ENCODE measurements at regions not wholly inside any gene's neighbourhood (a gene's known extent, or its start where the extent isn't known, plus 50 kb on each side); places are given as distances from the start of the nearest gene placed in this dataset.

GRCh38 chr5:5702934-5703333, 280.5 kb downstream of the ICE1 start:
- no peaks in the 10 kb centered on the region for H3K79me2 ChIP-seq (ENCODE audit: low read depth)
- H3K4me1 Mint-ChIP-seq: peaks cover 12% of the 10 kb centered on the region
- H3K4me3 ChIP-seq: no peak overlapping the region
- no peaks in the 10 kb centered on the region for H3K9me3 Mint-ChIP-seq
- no peaks in the 10 kb centered on the region for H3K9me3 ChIP-seq (ENCODE audit: low read depth)
- H3K27ac ChIP-seq: no peak overlapping the region
- no peaks in the 10 kb centered on the region for H3K36me3 Mint-ChIP-seq
- H3K4me2 ChIP-seq: no peak overlapping the region
- H3K4me1 ChIP-seq: peaks cover 6% of the 10 kb centered on the region
- no peaks in the 10 kb centered on the region for H3K36me3 ChIP-seq
- no peaks in the 10 kb centered on the region for H4K20me1 ChIP-seq (ENCODE audit: low read depth)
- H3K27me3 Mint-ChIP-seq (ENCODE audit: insufficient read depth, low read depth): peaks cover 6% of the 10 kb centered on the region
- no peak overlapping the region for H3K4me3 Mint-ChIP-seq
- no peak for DNase-seq (ENCODE audit: low spot score)
- H3F3A ChIP-seq (ENCODE audit: low read depth): no peaks in the 10 kb centered on the region
- TF ChIP-seq EZH2 (IDR thresholded peaks at IDR 0.05) (no peak), EZH2phosphoT487 (IDR thresholded peaks at IDR 0.05) (no peak), CTCF (IDR thresholded peaks at IDR 0.05) (no peak)
- H2AFZ ChIP-seq (replicated peaks): no peak overlapping the region
- no peaks in the 10 kb centered on the region for H3K27me3 ChIP-seq
- H3K27ac Mint-ChIP-seq: no peak overlapping the region
- no peak overlapping the region for H3K9ac ChIP-seq

- no peak for TF ChIP-seq CTCF (IDR thresholded peaks at IDR 0.05)
- H3K27ac Mint-ChIP-seq: no peak overlapping the region
- no peak for DNase-seq (ENCODE audit: low spot score)
- no peaks in the 10 kb centered on the region for H3K79me2 ChIP-seq (ENCODE audit: low read depth)
- H3K36me3 Mint-ChIP-seq: no peaks in the 10 kb centered on the region
- H3F3A ChIP-seq (ENCODE audit: low read depth): peaks cover 7% of the 10 kb centered on the region
- H3K27ac ChIP-seq: no peak overlapping the region
- peaks cover 6% of the 10 kb centered on the region for H3K27me3 Mint-ChIP-seq (ENCODE audit: insufficient read depth, low read depth)
- no peaks in the 10 kb centered on the region for H3K9me3 Mint-ChIP-seq
- H4K20me1 ChIP-seq (ENCODE audit: low read depth): no peaks in the 10 kb centered on the region
- H3K9ac ChIP-seq: no peak overlapping the region
- no peak overlapping the region for H2AFZ ChIP-seq (replicated peaks)
- H3K27me3 ChIP-seq: no peaks in the 10 kb centered on the region
- H3K4me3 ChIP-seq: no peak overlapping the region
- no peak overlapping the region for H3K4me2 ChIP-seq
- peaks cover 5% of the 10 kb centered on the region for H3K4me1 ChIP-seq
- H3K36me3 ChIP-seq: no peaks in the 10 kb centered on the region
- no peak overlapping the region for H3K4me3 Mint-ChIP-seq
- peaks cover 10% of the 10 kb centered on the region for H3K9me3 ChIP-seq (ENCODE audit: low read depth)
- H3K4me1 Mint-ChIP-seq: peaks cover 12% of the 10 kb centered on the region
These were observed 278.1 kb downstream of the ICE1 start for GRCh38 chr5:5700549-5700948.

GRCh38 chr5:5699062-5699461, 276.6 kb downstream of the ICE1 start:
- Mint-ChIP-seq H3K9me3 (no peaks in the 10 kb centered on the region), H3K36me3 (no peaks in the 10 kb centered on the region), H3K4me1 (peaks cover 11% of the 10 kb centered on the region), H3K27ac (no peak overlapping the region), H3K27me3 (ENCODE audit: insufficient read depth, low read depth) (peaks cover 3% of the 10 kb centered on the region), H3K4me3 (no peak overlapping the region)
- Histone ChIP-seq H3K4me1 (no peaks in the 10 kb centered on the region), H3K9me3 (ENCODE audit: low read depth) (peaks cover 10% of the 10 kb centered on the region), H3F3A (ENCODE audit: low read depth) (peaks cover 10% of the 10 kb centered on the region), H3K4me3 (no peak overlapping the region), H4K20me1 (ENCODE audit: low read depth) (no peaks in the 10 kb centered on the region), H3K27ac (no peak overlapping the region), H2AFZ (replicated peaks) (no peak overlapping the region), H3K27me3 (no peaks in the 10 kb centered on the region), H3K79me2 (ENCODE audit: low read depth) (no peaks in the 10 kb centered on the region), H3K9ac (no peak overlapping the region), H3K36me3 (no peaks in the 10 kb centered on the region), H3K4me2 (no peak overlapping the region)
- DNase-seq (ENCODE audit: low spot score): peak; percentile 22
- no peak for TF ChIP-seq EZH2phosphoT487 (IDR thresholded peaks at IDR 0.05)
- peak; percentile 36 for TF ChIP-seq CTCF (IDR thresholded peaks at IDR 0.05)
- TF ChIP-seq EZH2 (IDR thresholded peaks at IDR 0.05): no peak

GRCh38 chr5:5695266-5695665, 272.8 kb downstream of the ICE1 start:
- no peak for TF ChIP-seq EZH2phosphoT487 (IDR thresholded peaks at IDR 0.05)
- TF ChIP-seq EZH2 (IDR thresholded peaks at IDR 0.05): no peak
- TF ChIP-seq CTCF (IDR thresholded peaks at IDR 0.05): no peak
- H3K4me1 Mint-ChIP-seq: peaks cover 11% of the 10 kb centered on the region
- no peak for DNase-seq (ENCODE audit: low spot score)
- H3K27me3 Mint-ChIP-seq (ENCODE audit: insufficient read depth, low read depth): peaks cover 5% of the 10 kb centered on the region
- peaks cover 10% of the 10 kb centered on the region for H3K9me3 ChIP-seq (ENCODE audit: low read depth)
- H3K4me1 ChIP-seq: no peaks in the 10 kb centered on the region
- no peaks in the 10 kb centered on the region for H4K20me1 ChIP-seq (ENCODE audit: low read depth)
- no peak overlapping the region for H3K4me2 ChIP-seq
- H3K9ac ChIP-seq: no peak overlapping the region
- no peak overlapping the region for H3K27ac Mint-ChIP-seq
- no peak overlapping the region for H3K27ac ChIP-seq
- H3K4me3 Mint-ChIP-seq: no peak overlapping the region
- no peak overlapping the region for H3K4me3 ChIP-seq
- peaks cover 10% of the 10 kb centered on the region for H3F3A ChIP-seq (ENCODE audit: low read depth)
- H2AFZ ChIP-seq (replicated peaks): no peak overlapping the region
- H3K27me3 ChIP-seq: no peaks in the 10 kb centered on the region
- H3K36me3 Mint-ChIP-seq: no peaks in the 10 kb centered on the region
- no peaks in the 10 kb centered on the region for H3K36me3 ChIP-seq
- H3K79me2 ChIP-seq (ENCODE audit: low read depth): no peaks in the 10 kb centered on the region
- peaks cover 3% of the 10 kb centered on the region for H3K9me3 Mint-ChIP-seq

Measured in neural progenitor cell (in vitro differentiated cells).